GM19023 (cell line): ENCODE measurements at regions not wholly inside any gene's neighbourhood (a gene's known extent, or its start where the extent isn't known, plus 50 kb on each side); places are given as distances from the start of the nearest gene placed in this dataset.

Experiments used
- ATAC-seq: cut with Tn5 transposase; IDR thresholded peaks from one replicate; pipeline ENCODE4 v1.9.1; 2021; ENCODE audit warnings: mild to moderate bottlenecking, moderate library complexity; ENCODE audit not compliant: unreplicated experiment

DNA sequence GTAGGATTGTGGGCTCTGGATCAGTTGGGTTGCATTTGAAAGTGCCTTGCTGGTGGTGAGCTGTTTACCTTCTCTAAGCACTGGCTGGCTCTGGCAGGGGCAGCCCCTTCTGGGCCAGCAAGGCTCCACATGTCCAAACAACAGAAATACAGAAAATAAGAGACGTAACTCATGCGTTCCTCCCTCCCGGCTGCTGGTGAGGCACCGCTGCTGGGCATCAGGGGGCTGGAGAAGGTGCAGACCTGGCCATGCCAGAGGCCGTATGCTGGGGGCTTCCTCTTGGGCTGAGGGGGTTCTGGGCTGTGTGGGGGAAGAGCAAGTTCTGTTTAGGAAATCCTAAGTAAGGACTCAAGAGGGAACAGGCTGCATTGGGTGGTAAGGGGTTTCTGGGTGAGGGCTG, 140.6 kb downstream of the URI1 start:
- ATAC-seq, result no peak

DNA sequence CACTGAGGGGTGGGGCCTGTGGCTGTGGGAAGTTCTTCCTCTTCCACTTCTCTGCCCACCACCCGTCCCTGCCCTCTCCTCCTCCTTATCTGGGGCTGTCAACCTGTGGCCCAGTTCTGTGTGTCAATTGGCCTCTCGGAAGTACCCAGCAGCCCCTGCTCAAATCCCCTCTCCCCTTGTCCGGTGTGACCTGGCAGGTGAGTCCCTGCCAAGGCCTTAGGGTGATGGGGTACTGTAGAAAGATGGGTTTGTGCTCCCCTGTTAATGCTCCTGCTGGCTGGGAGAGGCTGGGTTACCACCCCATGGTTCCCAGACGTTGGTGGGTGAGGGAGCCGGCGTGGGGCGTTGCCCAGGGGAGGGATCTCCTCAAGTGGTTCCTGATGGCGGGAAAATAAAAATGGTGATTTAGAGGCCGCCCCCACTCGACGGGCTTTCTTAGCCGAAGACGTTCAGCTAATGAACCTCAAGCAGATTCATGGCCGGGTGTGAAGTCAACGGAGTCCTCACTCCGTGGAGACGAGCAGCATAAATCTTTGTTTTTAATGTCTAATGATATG, 141.2 kb downstream of the URI1 start:
- no peak for ATAC-seq

DNA sequence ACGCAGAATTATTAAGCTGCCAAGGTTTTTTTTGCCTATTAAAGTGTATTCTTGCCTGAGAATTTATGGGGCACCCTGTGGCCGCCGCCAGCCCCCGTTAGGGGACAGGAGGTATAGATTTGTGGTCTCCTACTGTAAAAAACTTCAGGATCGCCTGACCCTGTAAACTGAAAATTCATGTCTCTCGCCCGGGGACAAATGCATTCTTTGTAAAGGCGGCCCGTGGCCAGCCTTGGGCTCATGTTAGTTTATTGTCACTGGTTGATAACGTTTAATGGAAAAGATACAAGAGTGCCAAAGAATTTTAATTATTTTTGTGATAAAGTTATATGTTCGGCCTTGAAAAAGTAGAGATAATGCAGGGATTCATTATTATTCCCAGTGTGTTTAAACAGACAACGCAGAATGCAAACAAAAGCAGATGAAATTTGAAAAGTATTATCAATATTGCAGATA, 141.7 kb downstream of the URI1 start:
- no peak for ATAC-seq

DNA sequence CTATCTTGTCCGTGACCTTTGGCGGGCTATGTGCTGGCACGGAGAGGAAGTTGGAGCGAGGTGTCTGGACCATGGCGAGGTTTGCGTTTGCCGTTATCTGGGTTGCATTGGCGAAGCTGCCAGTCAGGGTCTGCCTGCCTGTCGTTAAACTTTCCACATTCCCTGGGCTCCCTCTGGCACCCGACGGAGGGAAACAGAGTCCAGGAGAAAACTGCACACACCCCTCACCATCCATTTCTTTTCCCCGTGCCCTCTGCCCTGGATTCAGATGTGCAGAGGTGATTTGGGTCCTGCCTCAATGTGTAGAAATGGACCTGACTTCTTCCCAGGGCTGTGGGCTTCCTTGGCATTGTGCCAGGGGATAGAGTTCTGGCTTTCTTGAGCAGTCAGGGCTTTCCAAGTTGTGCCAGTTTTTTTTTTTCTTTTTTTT, 142.4 kb downstream of the URI1 start:
- ATAC-seq, result no peak

DNA sequence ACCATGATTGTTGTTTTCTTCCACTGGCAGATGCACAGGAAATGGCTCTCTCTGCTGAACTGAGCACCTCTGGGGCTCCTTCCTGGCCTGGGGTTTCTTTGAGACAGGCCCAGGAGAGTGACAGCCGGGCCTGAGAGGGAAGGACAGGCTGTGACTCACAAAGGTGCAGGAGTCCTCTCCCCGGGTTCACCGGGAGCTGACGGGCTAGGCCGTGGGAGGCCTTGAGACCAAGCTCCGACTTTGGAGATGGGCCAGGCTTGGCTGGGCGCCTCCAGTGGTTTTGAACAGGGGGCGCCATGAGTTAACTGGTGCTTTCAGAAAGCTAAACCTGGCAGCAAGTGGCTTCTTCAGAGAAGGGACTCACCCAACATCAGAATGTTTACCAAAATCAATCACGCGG, 143.4 kb downstream of the URI1 start:
- no peak for ATAC-seq

DNA sequence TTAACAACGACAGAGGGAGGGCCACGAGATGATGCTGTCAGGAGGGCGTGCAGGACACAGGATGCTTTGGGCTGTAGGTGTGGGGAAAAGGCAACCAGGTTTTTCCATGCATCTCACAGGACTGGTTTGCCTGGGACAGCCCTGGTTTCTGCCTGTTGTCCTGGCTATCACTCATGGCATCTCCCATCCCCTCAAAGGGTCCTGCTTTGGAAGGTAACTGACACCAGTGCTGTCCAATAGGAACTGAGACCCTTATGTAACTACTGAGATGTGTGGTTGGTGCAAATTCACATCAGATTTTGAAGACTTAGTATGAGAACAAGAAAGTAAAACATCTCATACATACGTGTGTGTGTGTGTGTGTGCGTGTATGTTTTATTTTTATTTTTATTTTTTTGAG, 144.2 kb downstream of the URI1 start:
- no peak for ATAC-seq

DNA sequence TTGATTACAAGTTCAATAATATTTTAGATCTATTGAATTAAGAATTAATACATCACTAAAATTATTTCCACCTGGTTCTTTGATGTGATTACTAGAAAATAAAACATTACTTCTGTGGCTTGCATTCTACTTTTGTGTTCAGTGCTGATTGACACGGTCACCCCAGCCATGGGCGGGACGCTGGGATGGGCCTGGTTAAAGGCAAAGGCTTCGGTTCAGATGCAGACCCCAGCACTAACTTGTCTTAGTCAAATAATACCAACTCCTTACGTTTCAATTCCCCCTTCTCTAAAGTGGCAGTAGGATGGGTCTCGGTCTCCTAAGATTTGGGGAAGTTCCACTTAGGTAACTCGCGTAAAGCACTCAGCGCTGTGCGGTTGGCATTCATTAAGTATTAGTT, 144.9 kb downstream of the URI1 start:
- no peak for ATAC-seq

DNA sequence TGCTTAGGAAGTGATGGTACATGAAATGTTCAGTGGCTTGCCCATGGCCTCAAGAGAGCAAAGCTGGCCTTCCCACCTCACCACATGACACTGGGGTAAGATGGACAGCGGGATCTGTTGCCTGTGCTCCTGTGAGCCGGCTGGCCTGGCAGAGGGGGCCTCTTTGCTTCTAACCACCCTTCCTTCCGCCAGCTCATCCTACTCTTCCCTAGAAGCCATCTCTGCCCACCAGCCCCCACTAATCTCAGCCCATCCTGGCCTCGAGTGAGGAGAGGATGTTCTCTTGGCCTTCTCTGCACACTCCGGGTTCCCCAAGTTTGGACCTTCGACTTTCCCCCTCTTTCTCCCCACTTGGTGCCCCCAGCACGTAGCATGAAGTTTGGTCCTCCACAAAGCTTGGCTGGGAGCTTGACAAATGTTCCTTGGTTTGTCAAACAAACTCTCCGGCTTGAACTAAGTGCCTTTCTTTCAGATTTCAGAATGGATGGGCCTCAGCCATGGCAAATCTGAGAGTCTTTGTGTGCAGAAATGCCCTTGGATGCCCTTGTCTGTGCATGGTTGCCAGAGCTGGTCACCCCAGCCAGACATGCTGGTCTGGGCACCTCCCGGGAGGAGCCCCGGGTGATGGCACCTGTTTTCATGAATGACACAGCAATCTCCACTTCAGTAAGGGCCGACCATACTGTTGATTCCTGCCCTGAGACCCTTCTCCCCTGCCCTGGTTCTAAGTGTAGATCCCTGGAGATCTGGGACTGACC, 145.5 kb downstream of the URI1 start:
- no peak for ATAC-seq

DNA sequence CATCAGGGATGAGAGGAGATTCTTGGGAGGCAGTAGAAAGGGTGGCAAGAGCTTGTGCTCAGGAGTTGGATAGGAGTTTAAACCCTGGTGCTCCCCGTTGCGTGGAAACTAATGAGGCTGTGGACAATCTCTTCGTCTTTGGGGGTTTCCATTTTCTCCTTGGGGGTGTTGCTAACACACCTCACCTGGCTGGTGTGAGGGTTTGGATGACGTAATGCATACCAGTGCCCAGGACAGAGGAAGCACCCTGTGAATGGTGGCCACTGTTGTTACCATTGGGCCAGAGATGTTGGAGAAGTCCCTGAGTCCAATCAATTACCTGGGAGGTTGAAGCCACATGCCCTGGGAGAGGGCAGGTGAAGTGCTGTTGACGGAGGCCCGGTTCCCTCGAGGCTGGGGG, 146.5 kb downstream of the URI1 start:
- ATAC-seq, result no peak

DNA sequence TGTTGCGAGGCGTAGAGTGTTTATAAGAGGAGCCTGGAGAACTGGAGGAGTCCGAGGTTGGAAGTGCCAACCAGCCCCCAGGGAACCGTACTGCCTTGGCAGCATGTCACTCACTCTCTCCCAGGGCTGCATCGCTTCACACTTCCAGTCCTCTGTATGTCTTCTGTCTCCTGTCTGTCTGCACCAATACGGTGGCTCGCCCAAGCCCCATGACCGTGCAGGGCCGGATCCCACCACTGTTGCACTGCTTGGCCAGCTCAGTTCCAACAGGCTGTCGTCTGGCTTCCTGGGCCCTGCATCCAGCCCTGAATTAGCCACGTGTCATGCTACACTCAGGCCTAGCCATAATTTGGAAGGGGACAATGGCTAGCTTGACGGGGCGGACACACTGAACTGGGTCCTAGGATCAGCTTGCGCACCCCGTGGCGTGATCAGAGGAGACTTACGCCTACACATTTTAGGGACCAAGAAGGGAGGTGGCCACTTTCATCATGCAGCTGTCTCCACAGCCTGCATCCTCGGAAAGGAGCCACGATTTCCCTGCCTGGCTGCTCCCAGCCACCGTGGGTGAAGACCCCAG, 147.1 kb downstream of the URI1 start:
- no peak for ATAC-seq

DNA sequence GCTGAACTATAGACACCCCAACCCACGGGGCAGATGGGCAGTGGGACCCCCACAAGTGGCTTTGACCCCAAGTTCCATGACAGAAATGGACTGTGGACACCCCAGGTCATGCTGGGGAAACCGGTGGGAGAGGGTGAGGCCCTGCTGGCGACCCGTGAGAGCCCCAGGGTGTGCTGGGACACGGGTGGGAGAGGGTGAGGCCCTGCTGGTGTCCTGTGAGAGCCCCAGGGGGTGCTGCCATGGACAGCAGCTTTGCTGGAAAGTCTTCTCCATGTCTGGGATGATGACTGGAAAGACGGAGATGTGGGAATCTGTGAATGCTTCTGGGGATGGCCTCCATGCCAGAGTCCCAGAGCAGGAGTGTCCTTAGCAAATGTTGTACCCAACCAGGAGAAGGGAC, 148.4 kb downstream of the URI1 start:
- no peak for ATAC-seq

DNA sequence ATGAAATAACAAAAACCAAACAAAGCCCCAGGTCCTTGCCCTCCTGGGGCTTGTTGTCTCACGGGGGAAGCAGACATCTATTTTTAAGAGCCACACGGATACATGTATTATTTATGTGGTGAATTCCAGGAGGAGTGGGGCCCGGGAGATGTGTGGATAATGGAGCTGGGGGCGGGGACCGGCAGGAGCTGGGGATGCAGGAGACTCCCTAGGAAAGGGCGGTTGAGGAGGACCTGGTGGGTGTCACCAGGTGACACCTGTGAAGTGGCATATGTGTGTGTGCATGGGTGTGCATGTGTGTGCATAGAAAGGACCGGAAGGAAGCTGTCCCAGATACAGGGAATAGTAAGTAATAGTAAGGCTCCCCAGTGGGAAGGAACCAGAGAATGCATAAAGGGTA, 148.9 kb downstream of the URI1 start:
- ATAC-seq, result no peak

DNA sequence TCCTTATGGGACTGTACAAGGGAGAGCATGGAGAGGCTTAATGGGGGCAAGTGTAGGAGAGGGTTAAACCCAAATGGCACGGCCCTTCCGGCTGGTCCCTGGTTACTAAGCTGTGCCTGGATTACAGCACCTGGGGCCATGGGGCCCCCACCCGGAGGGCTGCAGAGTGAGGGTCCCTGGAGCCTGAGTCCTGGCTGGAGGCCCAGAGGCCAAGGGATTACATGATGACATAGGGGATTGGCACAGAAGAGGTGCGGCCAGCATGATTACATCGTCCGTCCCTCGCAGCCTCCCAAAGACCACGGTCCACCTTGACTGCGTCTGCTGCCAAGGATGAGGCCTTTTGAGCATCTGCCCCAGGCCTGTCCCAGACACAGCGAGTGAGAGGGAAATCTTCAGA, 149.4 kb downstream of the URI1 start:
- no peak for ATAC-seq

DNA sequence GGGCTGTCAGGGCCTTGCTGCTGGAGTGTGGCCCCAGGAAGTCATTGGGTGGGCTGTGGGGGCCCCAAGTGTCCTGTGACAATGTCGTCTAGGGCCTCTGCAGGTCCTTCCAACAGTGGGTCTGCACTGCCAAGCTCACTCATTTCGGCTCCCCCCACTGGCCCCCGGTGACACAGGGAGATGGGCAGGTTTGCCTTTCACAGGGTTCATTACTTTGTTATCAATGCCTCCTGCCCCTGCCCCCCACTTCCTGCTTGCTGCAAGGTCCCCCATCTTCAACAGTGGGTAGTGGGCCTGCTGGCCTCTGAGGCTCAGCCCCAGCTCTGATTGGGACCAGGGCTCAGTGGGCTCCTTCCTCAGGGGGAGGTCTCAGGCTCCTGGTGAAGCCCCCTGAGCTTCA, 149.8 kb downstream of the URI1 start:
- ATAC-seq, result no peak

DNA sequence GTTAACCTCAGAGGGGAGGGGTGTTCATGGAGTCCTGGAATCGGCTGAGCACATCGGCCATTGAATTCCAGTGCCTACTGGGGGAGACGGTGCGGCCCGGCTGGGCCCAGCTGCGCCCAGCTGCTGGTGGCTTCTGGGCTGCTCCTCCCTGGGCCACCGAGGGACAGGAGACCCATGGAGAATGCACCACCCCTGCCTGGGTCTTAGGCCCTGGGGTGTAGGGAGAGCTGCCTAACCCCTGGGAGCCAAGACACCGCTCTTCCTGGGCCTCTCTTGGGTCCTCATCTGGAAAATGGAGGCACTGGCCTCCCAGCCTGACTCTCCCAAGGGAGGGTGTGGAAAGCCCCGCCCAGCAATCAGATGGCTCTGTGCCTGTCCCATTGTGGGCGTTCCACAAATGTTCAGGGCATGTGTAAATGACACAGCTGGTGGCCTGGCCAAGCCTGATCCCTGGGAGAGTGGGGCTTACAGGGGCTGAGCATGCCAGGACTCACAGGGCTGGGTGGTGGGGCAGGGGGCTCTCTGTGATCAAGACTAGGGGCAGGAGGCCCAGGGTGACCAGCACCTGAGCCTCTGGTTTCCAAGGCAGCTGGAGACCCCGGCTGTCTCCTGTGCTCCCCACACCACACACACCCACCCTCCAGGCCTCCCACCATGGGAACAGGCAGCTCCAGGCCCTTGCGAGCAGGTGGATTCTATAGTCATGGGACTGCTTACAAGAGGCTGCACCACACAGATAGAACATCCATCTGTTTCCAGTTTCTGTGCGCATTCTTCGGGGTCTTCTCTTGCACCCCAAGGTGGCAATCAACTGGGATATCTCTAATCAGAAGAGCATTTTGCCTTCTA, 150.9 kb downstream of the URI1 start:
- no peak for ATAC-seq

DNA sequence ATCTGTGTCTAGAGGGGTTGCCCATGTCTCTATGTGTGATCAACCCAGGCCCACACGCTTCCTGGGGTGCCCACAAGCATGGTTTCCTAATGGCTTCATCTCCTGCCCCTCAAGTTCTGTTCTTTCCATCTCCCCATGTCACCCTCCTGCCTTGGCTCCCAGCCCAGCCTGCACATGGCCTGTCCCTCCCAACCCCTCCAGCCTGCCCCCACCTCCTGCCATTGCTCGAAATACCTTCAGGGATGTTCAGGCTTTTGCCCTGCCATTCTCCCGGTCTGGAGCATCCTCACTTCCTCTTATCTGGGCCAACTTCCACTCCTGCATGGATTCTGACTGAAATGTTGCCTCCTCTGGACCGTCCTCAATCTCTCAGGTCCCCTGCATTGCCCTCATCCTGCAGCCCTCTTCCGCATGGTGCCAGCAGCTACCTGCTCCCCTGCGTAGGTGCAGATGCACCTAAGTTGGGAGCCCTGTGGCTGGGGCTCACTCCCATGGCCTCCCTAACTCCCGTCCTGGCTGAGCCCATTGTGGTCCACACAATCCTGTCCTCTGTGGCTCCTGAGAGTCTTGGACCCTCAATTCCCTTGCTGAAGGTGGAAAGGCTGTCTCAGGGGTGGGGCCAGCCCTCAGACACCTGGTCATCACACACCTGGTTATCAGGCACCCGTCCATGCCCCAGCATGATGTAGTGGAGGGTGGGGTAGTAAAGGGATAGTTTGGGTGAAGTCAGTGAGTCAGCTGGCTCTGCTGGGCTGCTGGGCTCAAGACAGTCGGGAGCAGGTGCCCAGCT, 152.1 kb downstream of the URI1 start:
- no peak for ATAC-seq

DNA sequence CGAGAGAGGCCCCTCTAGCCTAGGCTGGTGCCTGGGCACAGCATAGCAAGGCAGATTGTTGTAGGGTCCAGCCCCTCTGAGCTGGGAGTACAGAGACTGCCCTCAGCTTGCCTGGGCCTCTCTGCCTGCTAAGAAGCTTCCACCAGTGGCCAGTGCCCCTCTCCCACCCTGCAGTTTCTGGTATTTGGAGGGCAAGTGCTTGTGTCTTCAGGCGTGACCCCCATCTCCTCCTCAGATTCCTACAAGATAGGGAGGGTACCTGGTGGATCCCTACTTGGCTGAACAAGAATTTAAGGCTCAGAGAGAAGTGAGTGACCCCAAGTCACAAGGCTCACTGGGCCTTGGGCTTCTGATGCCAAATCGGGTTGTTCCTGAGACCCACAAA, 152.7 kb downstream of the URI1 start:
- no peak for ATAC-seq

DNA sequence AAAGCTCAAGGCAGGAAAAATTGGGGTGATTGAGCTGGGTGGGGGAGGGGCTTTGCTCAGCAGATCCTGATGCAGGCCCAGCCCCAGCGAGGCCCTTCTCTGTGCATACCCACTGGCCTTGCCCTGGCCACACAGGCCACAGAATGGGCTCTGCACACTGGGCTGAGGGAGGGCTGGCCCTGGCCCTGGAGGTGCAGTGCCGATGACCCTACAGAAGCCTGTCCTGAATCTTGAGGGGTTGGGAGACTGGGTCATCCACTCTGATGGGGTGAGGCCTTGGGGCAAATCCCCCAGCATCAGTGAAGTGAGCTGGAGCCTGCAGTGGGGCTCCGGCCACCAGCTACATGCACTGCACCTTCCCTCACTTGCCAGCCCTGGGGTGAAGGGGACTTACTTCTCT, 153.1 kb downstream of the URI1 start:
- no peak for ATAC-seq

DNA sequence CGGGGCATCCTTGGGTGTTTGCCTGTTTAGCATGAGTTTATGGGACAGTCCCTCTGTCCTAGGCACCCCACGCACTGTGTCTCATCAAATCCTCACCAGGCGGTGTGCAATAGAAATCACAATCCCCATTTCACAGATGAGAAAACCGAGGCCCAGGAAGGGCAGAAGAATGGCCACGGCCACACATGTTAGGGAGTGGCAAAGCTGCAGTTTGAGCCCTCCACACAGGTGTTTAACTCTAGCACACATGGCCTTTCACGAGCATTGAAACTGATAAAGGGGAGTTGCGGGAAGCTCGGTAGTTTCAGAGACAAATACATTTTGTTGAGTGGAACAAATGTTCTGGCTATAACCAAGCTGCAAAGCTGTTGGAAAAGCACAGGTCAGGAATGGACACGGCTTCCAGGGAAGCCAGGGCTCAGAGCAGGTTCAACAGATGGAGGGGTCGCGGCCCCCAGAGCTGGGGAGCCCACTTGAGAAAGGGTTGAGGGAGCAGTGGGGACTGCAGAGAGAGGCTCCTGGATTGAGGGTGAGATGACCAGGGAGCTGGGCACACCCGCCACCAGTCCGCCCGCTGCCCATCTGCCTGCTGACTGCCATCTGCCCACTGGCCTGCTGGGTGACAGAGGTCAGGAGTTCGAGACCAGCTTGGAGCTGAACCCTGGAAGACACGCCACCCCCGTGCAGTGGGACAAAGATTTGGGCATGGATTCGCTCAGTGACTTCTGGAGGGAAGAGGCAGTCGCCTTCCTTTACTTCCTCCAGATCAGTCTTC, 154.7 kb downstream of the URI1 start:
- ATAC-seq, result no peak

DNA sequence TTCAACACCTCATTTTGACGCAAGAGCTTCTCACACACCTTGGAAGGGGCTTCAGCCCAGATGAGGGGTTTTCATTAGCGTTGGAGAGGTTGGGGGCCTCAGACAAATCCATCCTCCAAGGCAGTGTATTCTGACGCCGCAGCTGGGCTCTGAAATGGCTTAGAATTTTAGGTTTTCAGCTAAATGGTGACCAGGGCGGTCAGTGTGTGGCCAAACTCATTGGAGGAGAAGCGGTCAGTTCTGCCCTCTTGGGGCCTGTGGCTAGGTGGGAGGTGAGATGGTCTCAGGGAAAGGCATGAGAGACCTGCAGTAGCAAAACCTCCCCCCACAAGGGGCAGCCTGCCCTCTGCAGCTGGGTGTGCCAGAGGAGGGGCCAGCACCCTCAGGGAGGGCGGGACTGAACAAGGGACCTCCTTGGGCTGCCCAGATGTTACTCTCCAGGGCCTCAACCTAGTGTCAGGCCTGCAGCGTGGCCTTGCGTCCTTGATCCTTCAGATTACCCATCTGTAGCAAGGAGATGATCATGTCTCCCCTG, 155.8 kb downstream of the URI1 start:
- no peak for ATAC-seq
